Testis (tissue), 2 donors: ENCODE measurements at regions not wholly inside any gene's neighbourhood (a gene's known extent, or its start where the extent isn't known, plus 50 kb on each side); places are given as distances from the start of the nearest gene placed in this dataset.

ENCODE experiments used
- DNase-seq: peaks from one replicate; pipeline ENCODE4 v3.0.0-alpha.2; 2019
- H3K27ac ChIP-seq, 2 donors: fragments of 200-600 bp; sonication (generic); one replicate each; pipeline ENCODE4 v1.5.1; 2019
- H3K27me3 ChIP-seq: fragments of 200-600 bp; sonication (generic); one replicate; pipeline ENCODE4 v1.5.1; 2019
- H3K36me3 ChIP-seq: fragments of 200-600 bp; sonication (generic); one replicate; pipeline ENCODE4 v1.5.1; 2017; ENCODE audit warnings: low read depth; ENCODE audit errors: missing control alignments
- H3K4me1 ChIP-seq: fragments of 200-600 bp; sonication (generic); one replicate; pipeline ENCODE4 v1.5.1; 2019
- H3K4me3 ChIP-seq, 2 donors: fragments of 200-600 bp; sonication (generic); one replicate each; pipeline ENCODE4 v1.5.1; 2017 to 2019
- H3K9me3 ChIP-seq: fragments of 200-600 bp; sonication (generic); one replicate; pipeline ENCODE4 v1.5.1; 2017
- CTCF ChIP-seq, 3 experiments: fragments of 450-650 bp in 2 of 3; fragments of 200-600 bp in 1 of 3; sonication (generic) in 1 of 3; IDR thresholded peaks; one replicate each; pipeline ENCODE4 v1.5.1; 2016 to 2019; ENCODE audit warnings: antibody characterized with exemption in 3 of 3, mild to moderate bottlenecking in 2 of 3, moderate library complexity in 1 of 3
- POLR2A ChIP-seq: fragments of 450-650 bp; IDR thresholded peaks from one replicate; pipeline ENCODE4 v1.6.1; 2017; ENCODE audit warnings: antibody characterized with exemption, mild to moderate bottlenecking, moderate library complexity
- WGBS, 2 donors: methylation state at CpG; one replicate each; pipeline ENCODE4 v1.1.5; 2018; 5-methylcytosine and 5-hydroxymethylcytosine counted together
- intact Hi-C: fragments of 100-400 bp; cut with DNase I; formaldehyde crosslinking; loops from one replicate; pipeline ENCODE4 v1.15.1; 2023; ENCODE audit warnings: low total_unique reads

GRCh38 chr10:123519861-123520260, 146.3 kb upstream of the GPR26 start:
- DNase-seq: no peak
- Histone ChIP-seq H3K27ac (no peak overlapping the region), H3K9me3 (no peaks in the 10 kb centered on the region), H3K27me3 (no peaks in the 10 kb centered on the region), H3K4me3 (no peak overlapping the region), H3K4me1 (no peaks in the 10 kb centered on the region), H3K36me3 (no peaks in the 10 kb centered on the region)
- TF ChIP-seq POLR2A (no peak), CTCF (IDR thresholded peaks at IDR 0.05) (no peak)
- 61 to 85% methylated on average over 4 to 6 of the region's 6 CpGs for WGBS, 2 donors
- intact Hi-C loops: no loop called here

- Histone ChIP-seq H3K4me3 (no peak overlapping the region), H3K36me3 (no peaks in the 10 kb centered on the region), H3K9me3 (no peaks in the 10 kb centered on the region), H3K4me1 (no peaks in the 10 kb centered on the region), H3K27me3 (no peaks in the 10 kb centered on the region), H3K27ac (no peak overlapping the region)
- DNase-seq: no peak
- 93 to 100% methylated on average over 1 to 3 of the region's 3 CpGs for WGBS, 2 donors
- no peak for TF ChIP-seq POLR2A
- TF ChIP-seq CTCF (IDR thresholded peaks at IDR 0.05): no peak
- intact Hi-C loops: no loop called here
Observed at GRCh38 chr10:123521076-123521475, 145.1 kb upstream of the GPR26 start.

DNA sequence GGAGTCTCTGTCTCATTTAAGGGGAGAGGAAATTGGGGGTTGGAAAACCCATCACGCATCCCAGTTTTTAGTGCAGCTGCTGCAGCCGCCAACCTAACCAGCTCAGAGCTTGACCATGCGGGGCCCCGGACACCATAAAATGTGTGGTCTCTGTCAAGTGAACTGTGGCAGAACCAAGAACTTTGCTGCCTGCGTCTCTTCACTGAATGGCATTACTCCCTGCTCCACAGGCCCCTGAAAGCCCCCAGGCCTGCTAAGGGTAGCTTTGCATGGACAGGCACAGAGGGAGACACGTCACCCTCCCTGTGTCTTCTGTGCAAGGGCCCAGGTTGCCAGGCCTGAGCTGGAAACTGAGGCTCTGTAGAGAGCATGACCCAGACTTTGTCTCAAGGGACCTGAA, 144.6 kb upstream of the GPR26 start:
- no peak for DNase-seq
- H3K4me1 ChIP-seq: no peaks in the 10 kb centered on the region
- H3K27ac ChIP-seq: no peak overlapping the region
- intact Hi-C loops: no loop called here
- H3K4me3 ChIP-seq: no peak overlapping the region
- WGBS, 2 donors: 59 to 67% methylated on average over 4 to 6 of the region's 6 CpGs
- no peaks in the 10 kb centered on the region for H3K9me3 ChIP-seq
- no peaks in the 10 kb centered on the region for H3K27me3 ChIP-seq
- TF ChIP-seq CTCF (IDR thresholded peaks at IDR 0.05) (no peak), POLR2A (no peak)
- no peaks in the 10 kb centered on the region for H3K36me3 ChIP-seq

GRCh38 chr10:123522702-123523312, 143.3 kb upstream of the GPR26 start:
- no peaks in the 10 kb centered on the region for H3K36me3 ChIP-seq
- no peaks in the 10 kb centered on the region for H3K4me1 ChIP-seq
- H3K27me3 ChIP-seq: no peaks in the 10 kb centered on the region
- no peak overlapping the region for H3K27ac ChIP-seq
- H3K9me3 ChIP-seq: no peaks in the 10 kb centered on the region
- no peak overlapping the region for H3K4me3 ChIP-seq
- 80 to 85% methylated on average over 10 of the region's 10 CpGs for WGBS, 2 donors
- no peak for TF ChIP-seq POLR2A
- no peak for TF ChIP-seq CTCF (IDR thresholded peaks at IDR 0.05)
- intact Hi-C loops: no loop called here
- no peak for DNase-seq

DNA sequence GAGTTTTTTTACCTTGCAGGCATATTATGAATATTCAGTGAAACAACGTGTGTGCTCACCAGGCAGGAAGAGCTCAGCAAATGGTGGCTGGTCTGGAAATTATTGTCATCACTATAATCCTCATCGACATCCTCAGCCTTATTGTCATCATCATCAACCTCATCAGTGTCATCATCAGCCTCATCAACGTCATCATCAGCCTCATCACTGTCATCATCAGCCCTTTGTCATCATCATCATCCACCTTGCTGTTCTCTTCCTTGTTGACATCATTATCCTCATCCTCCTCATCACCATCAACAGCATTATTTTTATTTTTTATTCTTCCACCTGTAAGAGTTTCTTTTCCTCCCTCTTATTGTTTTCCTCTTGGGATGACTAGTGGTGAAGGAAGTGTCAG, 142.3 kb upstream of the GPR26 start:
- no peak for DNase-seq
- WGBS, 2 donors: 87 to 91% methylated on average over 3 of the region's 3 CpGs

More for the DNA sequence above, 142.3 kb upstream of the GPR26 start:
- Histone ChIP-seq H3K27ac (no peak overlapping the region), H3K27me3 (no peaks in the 10 kb centered on the region), H3K36me3 (no peaks in the 10 kb centered on the region), H3K4me3 (no peak overlapping the region), H3K9me3 (no peaks in the 10 kb centered on the region), H3K4me1 (no peaks in the 10 kb centered on the region)
- TF ChIP-seq POLR2A (no peak), CTCF (IDR thresholded peaks at IDR 0.05) (no peak)
- intact Hi-C loops: no loop called here
